Kidney (tissue), 13 donors: ENCODE measurements at regions not wholly inside any gene's neighbourhood (a gene's known extent, or its start where the extent isn't known, plus 50 kb on each side); places are given as distances from the start of the nearest gene placed in this dataset.
A peak's percentile ranks its signal among the peaks of the same experiment; 100 is the strongest.

Experiments
- DNase-seq, 5 donors: peaks; one replicate each; pipeline ENCODE4 v3.0.0-alpha.2; 2013 to 2020
- FAIRE-seq: peaks from 2 replicates; lab custom pipeline; 2012; peaks lifted over from hg19 to GRCh38; lab: Jason Lieb, UNC
- H3K27ac ChIP-seq, 2 donors: one replicate each; pipeline ENCODE4 v1.7.0; 2013; ENCODE audit warnings: low read depth in 2 of 2, low read length in 2 of 2, inconsistent platforms in 1 of 2
- H3K27me3 ChIP-seq: one replicate; pipeline ENCODE4 v1.7.1; 2013; ENCODE audit warnings: low read length, inconsistent platforms; ENCODE audit not compliant: control insufficient read depth, insufficient read depth
- H3K36me3 ChIP-seq, 3 donors: one replicate each; pipeline versions ENCODE4 v1.7.0 to v1.7.1; 2013; ENCODE audit warnings: low read length in 3 of 3, control low read depth in 1 of 3, inconsistent platforms in 1 of 3; ENCODE audit not compliant: insufficient read depth in 3 of 3, control insufficient read depth in 2 of 3
- H3K4me1 ChIP-seq, 3 donors: one replicate each; pipeline versions ENCODE4 v1.7.0 to v1.7.1; 2013; ENCODE audit warnings: low read length in 3 of 3, inconsistent platforms in 1 of 3, low read depth in 1 of 3; ENCODE audit not compliant: control insufficient read depth in 2 of 3, insufficient read depth in 2 of 3
- H3K4me3 ChIP-seq, 3 donors: one replicate each; pipeline versions ENCODE4 v1.7.0 to v1.8.1; 2013; ENCODE audit warnings: low read length in 3 of 3, control low read depth in 1 of 3, inconsistent platforms in 1 of 3
- H3K9ac ChIP-seq, 3 donors: one replicate each; pipeline versions ENCODE4 v1.7.0 to v1.7.1; 2013; ENCODE audit warnings: low read length in 3 of 3, control low read depth in 1 of 3, inconsistent platforms in 1 of 3
- H3K9me3 ChIP-seq, 3 donors: one replicate each; pipeline versions ENCODE4 v1.7.0 to v1.7.1; 2013; ENCODE audit warnings: low read length in 3 of 3, control low read depth in 1 of 3, inconsistent platforms in 1 of 3; ENCODE audit not compliant: control insufficient read depth in 2 of 3, insufficient read depth in 1 of 3
- intact Hi-C: fragments of 100-400 bp; cut with DNase I; formaldehyde crosslinking; loops from one replicate; pipeline ENCODE4 v1.11.1; 2022
- TF ChIP-seq, protein P1 (sequence below): IDR thresholded peaks from 3 replicates; pipeline ENCODE4 v1.5.1; 2012; ENCODE audit warnings: mild to moderate bottlenecking, moderate library complexity, borderline replicate concordance; ENCODE audit not compliant: insufficient read depth; ENCODE audit errors: extremely low read depth
- donor health status: control.
- donor health status: control.
- donor health status: control.
- donor health status: control.
- donor health status: control.
- donor health status: DM: yes; HTN: yes; CAD: no.
- donor health status: Normal renal cell carcinoma (clear cell type).

DNA sequence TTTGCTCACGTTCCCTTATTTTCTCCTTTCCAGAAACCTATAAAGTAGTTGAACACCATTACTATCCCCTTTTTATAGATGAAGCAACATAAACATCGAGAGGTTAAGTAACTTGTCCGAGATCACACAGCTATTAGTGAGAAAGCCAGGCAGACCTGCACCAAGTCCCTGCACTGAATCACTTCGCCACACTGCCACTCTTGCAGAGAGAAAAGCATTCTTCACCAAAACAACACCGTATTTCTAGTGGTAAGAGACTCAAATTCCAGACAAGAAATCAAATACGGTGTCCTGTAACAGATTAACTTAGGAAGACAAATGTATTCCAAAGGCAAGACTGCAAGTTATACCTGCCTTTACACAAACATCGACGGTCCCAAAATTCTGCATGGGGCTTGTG, 82.0 kb upstream of the DMRT1 start:
- no peak overlapping the region for H3K9ac ChIP-seq
- no peak overlapping the region for H3K27ac ChIP-seq
- no peak overlapping the region for H3K4me3 ChIP-seq
- peaks cover 0 to 9% (median 0%) of the 10 kb centered on the region in 3 donors for H3K4me1 ChIP-seq
- TF ChIP-seq, protein P1, sequence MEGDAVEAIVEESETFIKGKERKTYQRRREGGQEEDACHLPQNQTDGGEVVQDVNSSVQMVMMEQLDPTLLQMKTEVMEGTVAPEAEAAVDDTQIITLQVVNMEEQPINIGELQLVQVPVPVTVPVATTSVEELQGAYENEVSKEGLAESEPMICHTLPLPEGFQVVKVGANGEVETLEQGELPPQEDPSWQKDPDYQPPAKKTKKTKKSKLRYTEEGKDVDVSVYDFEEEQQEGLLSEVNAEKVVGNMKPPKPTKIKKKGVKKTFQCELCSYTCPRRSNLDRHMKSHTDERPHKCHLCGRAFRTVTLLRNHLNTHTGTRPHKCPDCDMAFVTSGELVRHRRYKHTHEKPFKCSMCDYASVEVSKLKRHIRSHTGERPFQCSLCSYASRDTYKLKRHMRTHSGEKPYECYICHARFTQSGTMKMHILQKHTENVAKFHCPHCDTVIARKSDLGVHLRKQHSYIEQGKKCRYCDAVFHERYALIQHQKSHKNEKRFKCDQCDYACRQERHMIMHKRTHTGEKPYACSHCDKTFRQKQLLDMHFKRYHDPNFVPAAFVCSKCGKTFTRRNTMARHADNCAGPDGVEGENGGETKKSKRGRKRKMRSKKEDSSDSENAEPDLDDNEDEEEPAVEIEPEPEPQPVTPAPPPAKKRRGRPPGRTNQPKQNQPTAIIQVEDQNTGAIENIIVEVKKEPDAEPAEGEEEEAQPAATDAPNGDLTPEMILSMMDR: no peak
- no peaks in the 10 kb centered on the region for H3K36me3 ChIP-seq
- intact Hi-C loops: no loop called here
- H3K27me3 ChIP-seq: no peaks in the 10 kb centered on the region
- H3K9me3 ChIP-seq: no peaks in the 10 kb centered on the region
- no peak for FAIRE-seq
- DNase-seq: no peak

DNA sequence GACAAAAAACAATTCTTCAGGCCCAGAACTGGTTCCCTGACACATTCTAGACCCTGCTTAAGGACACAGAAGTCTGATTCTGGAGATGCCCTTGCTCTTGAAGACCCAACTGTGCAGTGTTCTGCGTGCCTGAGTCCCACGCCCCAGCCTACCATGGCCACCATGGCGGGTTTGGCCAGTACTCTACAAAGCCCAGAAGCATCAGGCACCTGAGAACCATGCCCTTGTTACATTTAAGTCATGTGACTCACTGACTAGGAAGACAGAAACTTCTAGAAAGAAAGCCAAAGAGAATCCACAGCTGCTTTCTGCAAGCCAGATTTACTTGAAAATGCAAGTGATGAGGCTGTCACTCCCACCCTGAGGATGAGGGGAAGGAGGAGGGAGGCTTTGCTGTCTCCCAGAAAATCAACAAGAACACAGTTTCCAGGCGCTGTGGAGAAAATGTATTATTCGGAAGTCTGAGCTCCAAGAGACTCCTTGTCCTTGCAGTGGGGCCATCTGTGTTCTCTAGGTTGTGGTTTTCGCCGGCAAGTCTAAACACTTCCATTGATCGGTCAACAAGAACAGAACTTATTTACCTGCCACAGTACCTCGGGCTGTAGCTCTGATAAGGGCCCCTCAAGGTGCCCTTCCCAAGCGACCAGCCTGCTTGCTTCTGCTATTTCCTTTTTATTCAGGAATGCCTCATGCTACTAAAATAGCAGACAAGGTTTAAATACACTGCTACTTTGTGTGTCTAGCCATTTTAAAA, 81.3 kb upstream of the DMRT1 start:
- Histone ChIP-seq H3K4me1 (peaks cover 0 to 9% (median 0%) of the 10 kb centered on the region in 3 donors), H3K27me3 (no peaks in the 10 kb centered on the region), H3K9me3 (no peaks in the 10 kb centered on the region), H3K4me3 (no peak overlapping the region), H3K36me3 (no peaks in the 10 kb centered on the region), H3K27ac (no peak overlapping the region), H3K9ac (no peak overlapping the region)
- DNase-seq (no peak), FAIRE-seq (no peak)
- intact Hi-C loops: loop anchor here (5.0 kb wide), 1 partner anchor 143 kb away; no protein-coding TSS in a partner anchor
- TF ChIP-seq, protein P1: no peak

DNA sequence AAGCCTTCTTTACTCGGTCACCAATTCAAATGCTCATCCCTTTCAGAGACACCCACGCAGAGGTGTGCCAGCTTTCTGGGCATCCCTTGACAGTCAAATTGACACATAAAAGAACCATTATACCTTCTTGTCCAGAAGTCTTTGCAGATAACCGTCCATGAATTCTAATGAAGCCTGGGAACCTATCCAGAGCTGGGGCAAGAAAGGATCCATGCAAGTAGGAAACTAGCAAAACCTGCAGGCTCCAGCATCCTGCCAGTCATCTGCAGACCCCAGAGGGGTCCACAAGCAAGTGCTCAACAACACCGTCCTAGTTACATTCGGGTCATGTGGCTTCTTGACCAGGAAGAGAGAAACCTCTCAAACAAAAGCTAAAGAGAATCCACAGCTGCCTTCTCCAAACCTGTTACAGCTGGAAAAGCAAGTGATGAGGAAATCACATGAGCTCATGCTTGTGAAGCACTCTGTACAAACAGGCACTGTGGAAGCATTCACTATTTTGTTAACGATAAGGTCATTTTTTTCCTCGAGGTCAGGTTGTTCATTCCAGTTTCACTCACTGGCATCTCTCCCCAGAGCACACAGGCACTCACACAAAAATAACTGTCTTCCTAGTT, 80.2 kb upstream of the DMRT1 start:
- intact Hi-C loops: loop anchor here (5.0 kb wide), 1 partner anchor 144 kb away; no protein-coding TSS in a partner anchor
- no peak overlapping the region for H3K4me3 ChIP-seq
- H3K4me1 ChIP-seq: peaks cover 0 to 6% (median 0%) of the 10 kb centered on the region in 3 donors
- no peak for FAIRE-seq
- no peaks in the 10 kb centered on the region for H3K9me3 ChIP-seq
- TF ChIP-seq, protein P1: no peak
- H3K9ac ChIP-seq: no peak overlapping the region
- no peaks in the 10 kb centered on the region for H3K27me3 ChIP-seq
- H3K36me3 ChIP-seq: no peaks in the 10 kb centered on the region
- H3K27ac ChIP-seq: no peak overlapping the region
- peak in 1 of 5 donors; percentile 32 for DNase-seq
